HCT116 (cell line): ENCODE measurements at regions not wholly inside any gene's neighbourhood (a gene's known extent, or its start where the extent isn't known, plus 50 kb on each side); places are given as distances from the start of the nearest gene placed in this dataset.

Source experiments
- ATAC-seq: fragments of 200-7000 bp; cut with Tn5 transposase; 2 replicates; pipeline ENCODE4 v1.9.1; 2020; ENCODE audit warnings: mild to moderate bottlenecking, moderate library complexity
- BruUV-seq: library from RNA; stranded (reverse); fragments of 400-500 nt; replicated peaks from 2 replicates; lab custom pipeline; 2021; lab: Mats Ljungman, UMichigan
- CTCF ChIA-PET: fragments of 300-600 bp; sonication (Branson Sonifier 250); formaldehyde crosslinking; loops from one replicate; lab custom pipeline; 2021; ENCODE audit warnings: antibody characterized with exemption; lab: Charles Lee
- POLR2A ChIA-PET: fragments of 300-600, 350-600 bp; sonication (Branson Sonifier 250); formaldehyde crosslinking; loops from one replicate; lab custom pipeline; 2021; ENCODE audit warnings: antibody characterized with exemption; lab: Charles Lee
- RAD21 ChIA-PET, 2 experiments: fragments of 300-600 bp; sonication (Branson Sonifier 250); formaldehyde crosslinking; loops; one replicate each; lab custom pipeline; 2023; ENCODE audit warnings: low total read pairs in 2 of 2; ENCODE audit not compliant: uncharacterized antibody in 2 of 2, unreplicated experiment in 2 of 2, low non-redundant PET in 1 of 2; lab: Charles Lee
- DNase-seq: peaks from one replicate; pipeline ENCODE4 v3.0.0-alpha.2; 2010; ENCODE audit warnings: low read depth, low spot score
- H2AFZ ChIP-seq: fragments of 200-600 bp; shearing (Covaris generic), sonication (generic); 2 replicates; pipeline ENCODE4 v1.6.1; 2017; ENCODE audit warnings: low read depth, mixed run types, mixed read lengths, antibody characterized with exemption, low read length; ENCODE audit not compliant: poor library complexity, severe bottlenecking
- H3K27ac ChIP-seq: 2 replicates; pipeline ENCODE4 v1.5.1; 2012; ENCODE audit warnings: low read depth, low read length
- H3K27me3 ChIP-seq: fragments of 200-600 bp; sonication (generic); 2 replicates; pipeline ENCODE4 v1.6.1; 2016; ENCODE audit warnings: mixed run types, low read length, mixed read lengths; ENCODE audit not compliant: insufficient read depth
- H3K36me3 ChIP-seq, 2 experiments: fragments of 200-500 bp in 1 of 2; fragments of 200-600 bp in 1 of 2; sonication (Bioruptor generic) in 1 of 2; sonication (generic) in 1 of 2; 2 replicates each; pipeline versions ENCODE4 v1.5.1 to v1.6.1; 2014 to 2016; ENCODE audit warnings: low read length in 2 of 2, inconsistent platforms in 1 of 2, mixed read lengths in 1 of 2, mixed run types in 1 of 2; ENCODE audit not compliant: insufficient read depth in 2 of 2, control insufficient read depth in 1 of 2
- H3K4me1 ChIP-seq, 2 experiments: fragments of 200-600 bp in 1 of 2; sonication (generic) in 1 of 2; 2 replicates each; pipeline versions ENCODE4 v1.5.1 to v1.6.1; 2012 to 2017; ENCODE audit warnings: low read length in 2 of 2, inconsistent platforms in 1 of 2, mild to moderate bottlenecking in 1 of 2, mixed read lengths in 1 of 2, mixed run types in 1 of 2, moderate library complexity in 1 of 2; ENCODE audit not compliant: insufficient read depth in 2 of 2, control insufficient read depth in 1 of 2
- H3K4me2 ChIP-seq: fragments of 200-600 bp; sonication (generic); 2 replicates; pipeline ENCODE4 v1.6.1; 2017; ENCODE audit warnings: mixed run types, low read length, mixed read lengths
- H3K4me3 ChIP-seq, 2 experiments: fragments of 200-600 bp in 1 of 2; sonication (generic) in 1 of 2; replicated peaks in 1 of 2; 2 replicates each; pipeline ENCODE4 v1.5.1; 2011 to 2016; ENCODE audit warnings: low read length in 2 of 2, control low read depth in 1 of 2, low read depth in 1 of 2, mild to moderate bottlenecking in 1 of 2, mixed read lengths in 1 of 2, mixed run types in 1 of 2
- H3K79me2 ChIP-seq: fragments of 200-600 bp; sonication (generic); 2 replicates; pipeline ENCODE4 v1.6.1; 2017; ENCODE audit warnings: mild to moderate bottlenecking, mixed run types, low read length, moderate library complexity, mixed read lengths; ENCODE audit not compliant: insufficient read depth
- H3K9ac ChIP-seq: fragments of 200-600 bp; sonication (generic); 2 replicates; pipeline ENCODE4 v1.6.1; 2016; ENCODE audit warnings: low read length, mixed read lengths
- H3K9me2 ChIP-seq: fragments of 200-600 bp; sonication (generic), shearing (Covaris generic); 2 replicates; pipeline ENCODE4 v1.6.1; 2017; ENCODE audit warnings: mixed run types, mild to moderate bottlenecking, moderate library complexity; ENCODE audit not compliant: insufficient read depth
- H3K9me3 ChIP-seq, 2 experiments: fragments of 200-500 bp in 1 of 2; fragments of 200-600 bp in 1 of 2; sonication (Bioruptor generic) in 1 of 2; sonication (generic) in 1 of 2; 2 replicates each; pipeline ENCODE4 v1.6.1; 2014 to 2017; ENCODE audit warnings: low read length in 2 of 2, mixed read lengths in 2 of 2, inconsistent platforms in 1 of 2, low read depth in 1 of 2, mild to moderate bottlenecking in 1 of 2, mixed run types in 1 of 2, moderate library complexity in 1 of 2; ENCODE audit not compliant: control insufficient read depth in 1 of 2, insufficient read depth in 1 of 2
- H4K20me1 ChIP-seq: fragments of 200-600 bp; sonication (generic), shearing (Covaris generic); 2 replicates; pipeline ENCODE4 v1.6.1; 2017; ENCODE audit warnings: mixed run types, mild to moderate bottlenecking, moderate library complexity; ENCODE audit not compliant: insufficient read depth
- CBX3 ChIP-seq: IDR thresholded peaks from 2 replicates; pipeline ENCODE4 v1.6.1; 2012; ENCODE audit warnings: low read depth
- CEBPB ChIP-seq: IDR thresholded peaks from 2 replicates; pipeline ENCODE4 v1.6.1; 2012; ENCODE audit warnings: low read depth
- EGR1 ChIP-seq: IDR thresholded peaks from 2 replicates; pipeline ENCODE4 v1.6.1; 2012; ENCODE audit warnings: low read depth
- EZH2phosphoT487 ChIP-seq: fragments of 200-600 bp; IDR thresholded peaks from 2 replicates; pipeline ENCODE4 v1.6.1; 2018; ENCODE audit warnings: antibody characterized with exemption, borderline replicate concordance
- FOSL1 ChIP-seq: IDR thresholded peaks from 2 replicates; pipeline ENCODE4 v1.6.1; 2012; ENCODE audit warnings: low read depth
- JUND ChIP-seq: IDR thresholded peaks from 2 replicates; pipeline ENCODE4 v1.6.1; 2012
- POLR2A ChIP-seq: IDR thresholded peaks from 2 replicates; pipeline ENCODE4 v1.7.0; 2011; ENCODE audit warnings: borderline replicate concordance; ENCODE audit not compliant: insufficient read depth, insufficient read length; ENCODE audit errors: extremely low read depth
- RAD21 ChIP-seq: IDR thresholded peaks from 2 replicates; pipeline ENCODE4 v1.6.1; 2012; ENCODE audit warnings: low read depth, mild to moderate bottlenecking
- SIN3A ChIP-seq: IDR thresholded peaks from 2 replicates; pipeline ENCODE4 v1.6.1; 2012; ENCODE audit warnings: low read depth
- SP1 ChIP-seq: IDR thresholded peaks from 2 replicates; pipeline ENCODE4 v1.6.1; 2012; ENCODE audit warnings: low read depth
- SRF ChIP-seq: IDR thresholded peaks from 2 replicates; pipeline ENCODE4 v1.6.1; 2012; ENCODE audit warnings: low read depth
- ZFX ChIP-seq: fragments of 450-650 bp; IDR thresholded peaks from 2 replicates; pipeline ENCODE4 v1.6.1; 2017
- intact Hi-C: fragments of 100-400 bp; cut with micrococcal nuclease; formaldehyde crosslinking; loops from 2 replicates; pipeline ENCODE4 v1.10.0; 2022
- TF ChIP-seq, protein P1 (sequence below), 3 experiments: fragments of 200-600 bp in 1 of 3; sonication (generic) in 1 of 3; IDR thresholded peaks in 2 of 3; conservative IDR thresholded peaks in 1 of 3; 2 replicates each; pipeline ENCODE4 v1.5.1; 2012 to 2017; ENCODE audit warnings: low read depth in 2 of 3, low read length in 2 of 3, antibody characterized with exemption in 1 of 3, borderline replicate concordance in 1 of 3, control low read depth in 1 of 3, mild to moderate bottlenecking in 1 of 3, mixed read lengths in 1 of 3, mixed run types in 1 of 3, moderate library complexity in 1 of 3; ENCODE audit not compliant: insufficient read depth in 1 of 3
- TF ChIP-seq, protein P2 (sequence below): IDR thresholded peaks from 2 replicates; pipeline ENCODE4 v1.6.1; 2012

DNA sequence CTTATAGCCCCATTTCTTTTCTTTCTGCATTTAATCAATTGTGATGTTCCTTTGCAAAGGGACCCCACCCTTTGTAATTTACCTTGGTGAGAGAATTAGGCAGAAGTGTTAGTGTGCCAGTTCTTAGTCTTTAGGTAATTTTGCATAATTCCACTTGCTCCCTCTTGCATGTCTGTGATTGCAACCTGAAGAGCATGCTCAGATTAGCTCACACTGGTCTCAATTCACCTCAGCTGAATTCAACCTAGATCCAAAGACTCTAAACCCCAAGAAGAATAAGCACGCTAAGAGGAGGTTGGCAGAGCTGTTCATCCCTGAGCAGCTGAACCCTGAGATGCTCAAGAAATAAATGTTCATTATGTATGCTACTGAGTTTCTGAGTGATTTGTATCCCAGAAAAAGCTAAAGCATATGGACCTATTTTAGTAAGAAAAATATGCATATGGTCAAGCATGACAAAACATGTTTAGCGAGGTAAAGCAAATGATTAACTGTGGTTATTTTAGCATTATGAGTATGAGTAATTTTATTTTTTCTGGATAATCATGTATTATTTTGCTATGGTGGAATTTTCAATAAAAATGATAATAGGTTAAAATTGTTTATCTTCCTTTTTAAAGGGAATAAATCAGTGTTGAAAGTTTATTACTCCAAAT is 299.2 kb upstream of the ZSWIM2 start:
- ATAC-seq: no peak; the same call in 1 of the 2 replicates
- no peak overlapping the region for H3K4me2 ChIP-seq

More for the DNA sequence above, 299.2 kb upstream of the ZSWIM2 start:
- CTCF ChIA-PET: interaction anchor here (1.6 kb wide), 1 partner anchor 10 kb away, joined by 5 read pairs; no protein-coding TSS in a partner anchor
- no peak for DNase-seq
- H3K79me2 ChIP-seq: no peaks in the 10 kb centered on the region
- H3K9me2 ChIP-seq: no peaks in the 10 kb centered on the region
- intact Hi-C loops: no loop called here
- TF ChIP-seq SP1: no peak
- no peak for TF ChIP-seq ZFX
- TF ChIP-seq, protein P1, sequence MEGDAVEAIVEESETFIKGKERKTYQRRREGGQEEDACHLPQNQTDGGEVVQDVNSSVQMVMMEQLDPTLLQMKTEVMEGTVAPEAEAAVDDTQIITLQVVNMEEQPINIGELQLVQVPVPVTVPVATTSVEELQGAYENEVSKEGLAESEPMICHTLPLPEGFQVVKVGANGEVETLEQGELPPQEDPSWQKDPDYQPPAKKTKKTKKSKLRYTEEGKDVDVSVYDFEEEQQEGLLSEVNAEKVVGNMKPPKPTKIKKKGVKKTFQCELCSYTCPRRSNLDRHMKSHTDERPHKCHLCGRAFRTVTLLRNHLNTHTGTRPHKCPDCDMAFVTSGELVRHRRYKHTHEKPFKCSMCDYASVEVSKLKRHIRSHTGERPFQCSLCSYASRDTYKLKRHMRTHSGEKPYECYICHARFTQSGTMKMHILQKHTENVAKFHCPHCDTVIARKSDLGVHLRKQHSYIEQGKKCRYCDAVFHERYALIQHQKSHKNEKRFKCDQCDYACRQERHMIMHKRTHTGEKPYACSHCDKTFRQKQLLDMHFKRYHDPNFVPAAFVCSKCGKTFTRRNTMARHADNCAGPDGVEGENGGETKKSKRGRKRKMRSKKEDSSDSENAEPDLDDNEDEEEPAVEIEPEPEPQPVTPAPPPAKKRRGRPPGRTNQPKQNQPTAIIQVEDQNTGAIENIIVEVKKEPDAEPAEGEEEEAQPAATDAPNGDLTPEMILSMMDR (IDR thresholded peaks at IDR 0.05 in 2 of 3, conservative IDR thresholded peaks at IDR 0.05 in 1 of 3; ENCODE audit: borderline replicate concordance in 1 of 3, insufficient read depth in 1 of 3, low read depth in 2 of 3, low read length in 2 of 3): no peak
- TF ChIP-seq POLR2A: no peak
- no peak for TF ChIP-seq EGR1
- no peak for TF ChIP-seq SIN3A
- no peak for TF ChIP-seq SRF
- no peak for TF ChIP-seq CBX3
- TF ChIP-seq JUND: no peak
- TF ChIP-seq EZH2phosphoT487: no peak
- TF ChIP-seq, protein P2, sequence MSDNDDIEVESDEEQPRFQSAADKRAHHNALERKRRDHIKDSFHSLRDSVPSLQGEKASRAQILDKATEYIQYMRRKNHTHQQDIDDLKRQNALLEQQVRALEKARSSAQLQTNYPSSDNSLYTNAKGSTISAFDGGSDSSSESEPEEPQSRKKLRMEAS: no peak
- TF ChIP-seq CEBPB: no peak
- no peak for TF ChIP-seq FOSL1
- no peak for TF ChIP-seq RAD21
- TF ChIP-seq, all 23 proteins: peak for 0
- Histone ChIP-seq H3K4me3 (no peak overlapping the region), H3K9ac (no peak overlapping the region), H3K4me1 (no peaks in the 10 kb centered on the region), H4K20me1 (no peaks in the 10 kb centered on the region), H3K9me3 (no peaks in the 10 kb centered on the region), H2AFZ (no peak overlapping the region), H3K27ac (no peak overlapping the region), H3K27me3 (no peaks in the 10 kb centered on the region), H3K36me3 (no peaks in the 10 kb centered on the region)
- ChIA-PET RAD21 (no interaction called here), POLR2A (no interaction called here)
- BruUV-seq: no TSS peak
